ENCODE measurements at regions not wholly inside any gene's neighbourhood (a gene's known extent, or its start where the extent isn't known, plus 50 kb on each side); places are given as distances from the start of the nearest gene placed in this dataset.

GRCh38 chr4:181819946-181820345 lies 423.3 kb upstream of the TENM3 start:
- Histone ChIP-seq H4K20me1 (ENCODE audit: insufficient read depth, low read length) (no peaks in the 10 kb centered on the region), H3K4me3 (ENCODE audit: insufficient read depth, low read depth, low read length) (no peak overlapping the region), H2AFZ (replicated peaks; ENCODE audit: low read length, poor library complexity) (no peak overlapping the region), H3K4me1 (ENCODE audit: control insufficient read depth, insufficient read depth, low read length) (peaks cover 3% of the 10 kb centered on the region), H4K91ac (ENCODE audit: insufficient read depth, low read depth, low read length) (no peak overlapping the region), H4K8ac (ENCODE audit: low read depth in 2 of 2, low read length in 2 of 2) (no peak overlapping the region), H3K36me3 (ENCODE audit: control insufficient read depth, insufficient read depth, low read length) (no peaks in the 10 kb centered on the region), H3K23ac (ENCODE audit: low read depth, low read length) (no peak overlapping the region), H2BK20ac (ENCODE audit: low read depth, low read length) (no peak overlapping the region), H4K5ac (ENCODE audit: low read depth, low read length) (no peak overlapping the region), H3K14ac (replicated peaks; ENCODE audit: low read depth, low read length) (no peak overlapping the region), H2AK5ac (ENCODE audit: low read depth, low read length) (no peak overlapping the region; the same call in 1 of the 2 replicates), H2BK15ac (ENCODE audit: low read depth, low read length) (no peak overlapping the region), H3K27me3 (ENCODE audit: control insufficient read depth, insufficient read depth, low read length) (no peaks in the 10 kb centered on the region), H2AK9ac (replicated peaks; ENCODE audit: low read depth, low read length, poor library complexity) (no peak overlapping the region), H3K9me1 (ENCODE audit: insufficient read depth, low read length) (peaks cover 3% of the 10 kb centered on the region; the same call in 1 of the 2 replicates), H3K79me1 (ENCODE audit: low read depth in 1 of 2, low read length in 2 of 2) (no peaks in the 10 kb centered on the region), H3K4me2 (ENCODE audit: low read depth, low read length) (no peak overlapping the region), H3K4ac (ENCODE audit: low read depth, low read length) (no peak overlapping the region), H3K18ac (ENCODE audit: low read depth, low read length) (no peak overlapping the region), H3K9ac (ENCODE audit: low read depth, low read length) (no peak overlapping the region), H3K56ac (ENCODE audit: extremely low read depth, insufficient read depth, low read length) (no peak overlapping the region), H3K27ac (ENCODE audit: insufficient read depth, low read length) (no peak overlapping the region), H2BK5ac (ENCODE audit: low read depth, low read length, poor library complexity, severe bottlenecking) (no peak overlapping the region), H3K9me3 (ENCODE audit: control insufficient read depth, insufficient read depth, low read length) (no peaks in the 10 kb centered on the region), H2BK120ac (ENCODE audit: low read depth, low read length) (no peak overlapping the region)
- dilution Hi-C loops (cut with HindIII; ENCODE audit: low sequenced_read_pairs, unreplicated experiment) = no loop called here
- intact Hi-C loops (cut with micrococcal nuclease) = no loop called here
- peak; percentile 49 for DNase-seq
- in situ Hi-C loops (cut with MboI; ENCODE audit: low sequenced_read_pairs) = no loop called here
- BruUV-seq (replicated peaks) = no TSS peak
- CTCF ChIA-PET = interaction anchor here (0.6 kb wide), 1 partner anchor 499 kb away, joined by 5 read pairs; no protein-coding TSS in a partner anchor
- no peak for ATAC-seq (ENCODE audit: low read depth)
- TF ChIP-seq SMC3 (IDR thresholded peaks at IDR 0.05; ENCODE audit: low read depth, low read length) (no peak), FOS (IDR thresholded peaks at IDR 0.05; ENCODE audit: low read depth, low read length) (no peak), MXI1 (IDR thresholded peaks at IDR 0.05; ENCODE audit: borderline replicate concordance, low read depth, low read length) (no peak), RFX5 (IDR thresholded peaks at IDR 0.05; ENCODE audit: low read depth, low read length) (no peak), MAZ (IDR thresholded peaks at IDR 0.05; ENCODE audit: borderline replicate concordance, low read depth, low read length) (no peak), RAD21 (IDR thresholded peaks at IDR 0.05; ENCODE audit: low read length) (no peak), NFE2L2 (IDR thresholded peaks at IDR 0.05; ENCODE audit: low read depth, low read length) (no peak), CHD1 (IDR thresholded peaks at IDR 0.05; ENCODE audit: low read depth, low read length) (no peak)
- POLR2A ChIA-PET (ENCODE audit: unreplicated experiment) = no interaction called here
- WGBS, 2 experiments (ENCODE audit: extremely low coverage in 2 of 2, insufficient read length in 1 of 2) = no CpG with 5 or more reads among the region's 2 CpGs

Measured in IMR-90 (cell line).